HG03064 (cell line): ENCODE measurements at regions not wholly inside any gene's neighbourhood (a gene's known extent, or its start where the extent isn't known, plus 50 kb on each side); places are given as distances from the start of the nearest gene placed in this dataset.
"Not testable (repeated sequence)": the region's sequence is repeated elsewhere in the genome, so short reads cannot be mapped to it uniquely, and the experiment has no call there.

ENCODE experiments used
- ATAC-seq: cut with Tn5 transposase; IDR thresholded peaks from one replicate; pipeline ENCODE4 v1.9.1; 2021; ENCODE audit warnings: low read depth; ENCODE audit not compliant: unreplicated experiment

GRCh38 chr9:89670801-89671434 lies 66.1 kb downstream of the GADD45G start:
- ATAC-seq: no peak

- no peak for ATAC-seq
Measured at GRCh38 chr9:89674667-89675057, 69.8 kb downstream of the GADD45G start.

- no peak for ATAC-seq
Measured at GRCh38 chr9:89675058-89675742, 70.4 kb downstream of the GADD45G start.

GRCh38 chr9:89676281-89676680 lies 71.5 kb downstream of the GADD45G start:
- ATAC-seq: no peak

- no peak for ATAC-seq
Measured at GRCh38 chr9:89677702-89678395, 73.0 kb downstream of the GADD45G start.

- no peak for ATAC-seq
Measured at GRCh38 chr9:89678396-89679015, 73.7 kb downstream of the GADD45G start.

- no peak for ATAC-seq
Measured at GRCh38 chr9:89679016-89679415, 74.2 kb downstream of the GADD45G start.

GRCh38 chr9:89679581-89679980 lies 74.8 kb downstream of the GADD45G start:
- ATAC-seq: no peak

- ATAC-seq: no peak
Measured at GRCh38 chr9:89680547-89681467, 76.0 kb downstream of the GADD45G start.

GRCh38 chr9:89681468-89681859 lies 76.7 kb downstream of the GADD45G start:
- ATAC-seq: not testable (repeated sequence)

- ATAC-seq: no peak
Measured at GRCh38 chr9:89683626-89684025, 78.8 kb downstream of the GADD45G start.

GRCh38 chr9:89684218-89684617 lies 79.4 kb downstream of the GADD45G start:
- ATAC-seq: no peak

GRCh38 chr9:89684912-89685636 lies 80.3 kb downstream of the GADD45G start:
- no peak for ATAC-seq

- no peak for ATAC-seq
Measured at GRCh38 chr9:89685698-89686097, 80.9 kb downstream of the GADD45G start.

GRCh38 chr9:89686126-89686525 lies 81.3 kb downstream of the GADD45G start:
- ATAC-seq: no peak

- no peak for ATAC-seq
Measured at GRCh38 chr9:89686621-89687020, 81.8 kb downstream of the GADD45G start.

- no peak for ATAC-seq
Measured at GRCh38 chr9:89687188-89687587, 82.4 kb downstream of the GADD45G start.

GRCh38 chr9:89687848-89688247 lies 83.0 kb downstream of the GADD45G start:
- no peak for ATAC-seq

GRCh38 chr9:89689321-89689720 lies 84.5 kb downstream of the GADD45G start:
- not testable (repeated sequence) for ATAC-seq
